HG03108 (cell line): ENCODE measurements at regions not wholly inside any gene's neighbourhood (a gene's known extent, or its start where the extent isn't known, plus 50 kb on each side); places are given as distances from the start of the nearest gene placed in this dataset.

ENCODE experiments used
- ATAC-seq: cut with Tn5 transposase; IDR thresholded peaks from one replicate; pipeline ENCODE4 v1.9.1; 2021; ENCODE audit warnings: moderate library complexity; ENCODE audit not compliant: unreplicated experiment

DNA sequence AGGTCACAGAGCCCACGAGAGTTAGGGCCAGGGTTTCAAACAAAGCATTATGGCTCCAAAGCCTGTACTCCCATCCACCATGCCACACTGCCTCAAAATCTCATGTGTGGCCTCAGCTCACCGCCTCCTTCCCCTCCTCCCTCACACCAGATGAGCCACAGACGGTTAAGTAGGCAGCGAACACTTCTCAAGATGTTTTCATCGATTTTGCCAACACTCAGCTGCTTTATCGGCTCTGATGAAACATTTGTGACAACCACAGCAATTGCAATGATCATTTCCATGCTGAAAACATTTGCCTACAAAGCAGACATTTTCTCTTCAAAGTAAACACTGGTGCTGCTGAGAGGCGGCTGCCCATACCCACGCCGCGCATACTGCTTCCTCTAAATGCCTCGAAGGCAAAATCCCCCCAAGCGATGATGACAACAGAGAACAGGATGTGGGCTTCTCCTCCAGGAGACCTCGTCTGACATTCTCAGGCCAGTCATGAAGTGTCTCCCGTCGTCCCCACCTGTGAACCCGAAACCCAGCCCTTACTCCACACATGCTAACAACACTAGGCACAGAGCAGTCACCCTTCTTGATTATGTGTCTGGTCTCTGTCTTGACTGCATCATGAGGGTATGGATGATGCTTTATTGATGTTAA lies 599.2 kb downstream of the SOX6 start:
- no peak for ATAC-seq

DNA sequence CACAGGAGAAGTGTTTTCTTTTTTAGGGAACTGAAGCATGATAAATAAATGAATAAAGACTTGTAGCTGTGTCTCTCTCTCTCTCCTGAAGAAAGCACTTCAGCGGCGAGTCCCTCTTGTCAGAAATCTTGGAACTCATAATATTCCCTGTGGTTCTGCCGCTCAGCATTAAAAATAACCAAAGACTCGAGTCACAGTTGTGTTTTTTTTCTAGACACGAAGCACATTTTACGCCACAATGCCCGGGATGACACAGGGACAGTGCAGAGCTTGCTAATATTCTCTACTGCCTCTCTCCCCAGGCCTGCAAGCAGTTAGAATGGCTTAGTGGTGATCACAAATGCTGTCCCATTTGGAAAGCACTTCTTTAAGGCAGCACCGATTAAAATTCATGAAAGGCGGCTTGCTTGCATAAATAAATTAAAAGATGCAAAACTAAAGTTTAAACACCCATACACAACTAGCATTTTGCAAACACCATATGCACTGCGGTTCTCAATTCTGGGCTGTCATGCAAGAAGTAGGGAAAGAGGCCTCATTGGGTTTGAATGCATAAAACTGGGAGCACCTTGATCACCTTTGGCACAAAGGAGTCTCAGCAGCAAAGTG lies 597.4 kb downstream of the SOX6 start:
- ATAC-seq: no peak

DNA sequence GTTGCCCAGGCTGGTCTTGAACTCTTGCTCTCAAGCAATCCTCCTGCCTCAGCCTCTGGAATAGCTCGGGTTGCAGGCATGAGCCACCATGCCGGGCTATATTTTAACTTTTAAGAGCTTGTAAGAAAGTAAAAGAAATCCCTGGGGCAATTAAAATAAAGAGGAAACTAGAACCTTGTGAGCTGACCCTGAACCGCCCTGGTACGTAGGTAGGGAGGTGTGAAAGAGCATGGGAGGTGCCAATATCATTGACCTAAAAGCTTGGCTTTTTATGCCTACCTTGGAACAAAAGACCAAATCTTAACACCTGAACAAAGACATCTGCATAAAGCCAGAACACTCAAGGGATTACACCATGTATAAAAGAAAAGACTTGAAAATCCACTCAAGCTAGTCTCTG lies 595.1 kb downstream of the SOX6 start:
- ATAC-seq: no peak

DNA sequence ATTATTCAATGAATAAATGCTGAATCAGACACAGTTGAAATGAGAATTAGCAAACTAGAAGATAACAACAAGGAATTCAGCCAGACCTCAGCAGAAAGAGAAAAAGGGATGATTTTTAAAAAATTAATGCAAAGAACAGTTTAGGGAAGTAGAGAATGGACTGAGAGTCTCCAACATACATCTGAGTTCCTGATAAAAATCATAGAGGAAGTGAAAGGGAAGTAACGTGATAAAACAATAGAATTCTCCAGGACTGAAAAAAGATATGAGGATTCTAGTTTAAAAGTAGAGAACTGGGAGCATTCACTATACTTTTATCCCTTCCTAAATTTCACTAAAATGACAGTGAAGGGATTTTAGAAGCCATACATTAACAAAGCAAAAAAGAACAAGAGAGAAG lies 592.0 kb downstream of the SOX6 start:
- ATAC-seq: no peak

DNA sequence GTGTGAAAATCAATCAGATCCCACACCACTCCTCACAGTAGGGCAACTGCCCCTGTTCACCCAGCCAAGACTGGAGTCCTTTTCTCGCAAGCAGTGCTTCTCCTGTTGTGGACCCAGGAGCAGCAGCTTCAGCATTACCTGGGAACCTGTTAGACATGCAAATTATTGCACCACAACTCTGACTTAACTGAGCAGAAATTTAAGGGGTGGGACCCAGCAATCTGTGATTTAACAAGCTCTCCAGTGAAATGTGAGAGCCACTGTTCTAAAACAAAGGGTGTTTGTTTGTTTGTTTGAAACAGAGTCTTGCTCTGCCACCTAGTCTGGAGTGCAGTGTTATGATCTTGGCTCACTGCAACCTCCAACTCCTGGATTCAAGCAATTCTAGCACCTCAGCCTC lies 591.4 kb downstream of the SOX6 start:
- no peak for ATAC-seq

DNA sequence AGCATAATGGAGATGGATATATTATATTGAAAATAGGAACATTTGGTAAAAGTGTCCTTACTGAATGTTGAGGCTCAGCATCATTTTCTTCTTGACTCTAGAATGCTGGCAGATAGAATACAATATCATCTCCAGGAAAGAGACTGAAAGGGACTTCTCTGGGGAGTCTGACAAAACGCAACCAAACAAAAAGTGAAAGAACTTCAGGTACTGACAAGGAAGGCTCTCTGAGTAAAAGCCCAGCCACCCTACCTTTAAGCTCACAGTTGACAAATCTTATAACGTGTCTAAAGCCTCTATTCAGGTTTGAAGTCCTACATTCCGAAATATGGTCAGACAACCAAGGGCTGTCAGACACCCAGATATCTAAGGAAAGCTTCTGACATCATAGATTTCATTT lies 590.8 kb downstream of the SOX6 start:
- ATAC-seq: no peak

DNA sequence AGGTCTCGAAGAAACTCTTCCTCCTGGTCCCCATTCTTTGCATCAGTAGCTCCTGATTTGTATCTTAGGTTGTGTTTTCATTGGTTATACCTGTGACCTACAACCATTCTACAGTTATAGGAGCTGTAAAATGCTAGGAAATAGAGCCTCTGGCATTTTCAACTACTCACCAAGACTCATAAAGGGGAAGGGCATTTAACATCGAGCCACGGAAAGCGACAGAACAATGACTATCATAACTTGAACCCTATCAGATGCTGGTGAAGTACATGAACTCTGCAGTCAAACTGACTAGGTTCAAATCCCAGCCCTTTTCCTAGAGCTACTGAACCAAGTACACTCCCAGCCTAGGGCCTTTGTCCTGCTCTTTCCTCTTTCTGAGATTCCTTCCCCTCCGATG lies 588.0 kb downstream of the SOX6 start:
- no peak for ATAC-seq

DNA sequence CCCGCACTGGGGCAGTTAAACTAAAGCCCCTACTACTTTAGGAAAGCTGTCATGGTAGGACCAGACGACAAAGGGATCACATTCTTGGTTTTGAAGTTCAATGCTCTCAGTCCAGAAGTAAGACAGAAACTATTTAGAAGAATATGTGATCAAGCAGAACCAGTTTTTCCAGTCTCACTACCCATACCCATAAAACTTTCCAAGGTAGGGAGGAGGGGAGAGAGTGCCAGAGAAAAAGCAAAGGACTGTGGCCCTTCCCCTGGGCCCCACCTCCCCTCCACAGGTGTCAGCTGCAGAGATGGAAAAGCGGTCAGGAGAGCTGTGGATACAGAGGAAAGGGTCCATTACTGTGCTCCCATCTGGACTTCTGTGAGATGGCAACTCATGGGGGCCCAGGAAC lies 587.1 kb downstream of the SOX6 start:
- ATAC-seq: no peak

DNA sequence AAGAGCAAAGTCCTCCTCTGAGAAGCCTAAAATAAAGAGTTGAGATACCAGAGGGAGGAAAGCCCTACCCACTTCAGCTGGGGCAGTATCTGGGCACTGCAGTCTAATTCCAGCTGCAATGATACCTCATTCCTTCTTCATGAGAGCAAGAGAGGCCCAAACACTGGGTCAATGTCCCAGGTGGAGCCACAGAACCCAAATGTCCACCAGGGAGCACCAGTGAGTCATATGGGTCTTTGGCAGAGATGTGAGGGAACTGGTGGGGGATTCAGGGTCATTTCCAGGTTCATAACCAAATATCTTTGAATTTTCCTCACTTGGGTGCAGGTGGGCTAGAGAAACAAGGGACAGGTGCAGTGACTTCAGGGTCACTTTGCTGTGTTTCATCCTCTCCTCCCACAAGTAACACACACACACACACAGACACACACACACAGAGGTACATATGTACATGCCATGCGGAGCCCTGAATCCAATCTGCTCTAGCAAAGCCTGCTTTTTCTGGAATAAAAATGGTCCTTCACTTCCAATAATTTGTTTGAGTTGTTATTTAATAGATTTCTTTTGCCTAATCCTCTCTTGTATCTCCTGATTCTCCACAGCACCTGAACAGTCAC lies 585.4 kb downstream of the SOX6 start:
- no peak for ATAC-seq

DNA sequence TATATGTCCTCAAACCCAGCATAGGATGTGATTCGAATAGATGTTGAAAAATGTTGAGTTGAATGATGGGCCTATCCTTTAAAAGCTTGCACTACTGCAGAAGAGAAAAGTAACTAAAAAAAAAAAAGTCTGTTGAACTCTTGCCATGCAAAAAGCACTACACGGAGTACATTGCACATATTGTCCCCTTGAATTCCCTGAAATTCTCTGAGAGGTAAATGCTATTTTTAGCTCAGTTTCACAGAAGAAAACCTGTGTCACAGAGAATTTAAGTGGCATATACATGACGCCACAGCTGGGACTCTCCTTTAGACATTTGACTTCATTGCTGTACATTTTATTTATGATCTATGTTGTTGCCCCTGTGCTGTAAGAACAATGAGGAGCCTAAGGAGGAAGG lies 583.8 kb downstream of the SOX6 start:
- ATAC-seq: no peak

DNA sequence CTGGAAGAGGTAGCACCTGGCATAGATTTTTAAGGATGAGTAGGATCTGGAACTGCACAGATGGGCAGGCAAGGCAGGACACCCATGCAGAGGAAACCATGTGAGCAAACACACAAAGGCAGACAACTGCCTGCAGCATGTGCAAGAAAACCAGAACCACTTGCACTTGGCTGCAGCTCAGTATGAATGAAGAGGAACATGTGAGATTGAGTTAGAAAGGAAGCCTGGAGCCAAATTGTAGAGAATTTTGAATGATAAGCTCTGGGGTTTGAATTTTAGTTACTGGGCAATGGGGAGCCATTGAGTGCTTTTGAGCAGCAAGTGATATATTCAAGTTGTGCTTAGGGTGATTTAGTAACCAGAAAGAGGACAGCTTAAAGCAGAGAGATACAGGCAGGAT lies 583.4 kb downstream of the SOX6 start:
- no peak for ATAC-seq

DNA sequence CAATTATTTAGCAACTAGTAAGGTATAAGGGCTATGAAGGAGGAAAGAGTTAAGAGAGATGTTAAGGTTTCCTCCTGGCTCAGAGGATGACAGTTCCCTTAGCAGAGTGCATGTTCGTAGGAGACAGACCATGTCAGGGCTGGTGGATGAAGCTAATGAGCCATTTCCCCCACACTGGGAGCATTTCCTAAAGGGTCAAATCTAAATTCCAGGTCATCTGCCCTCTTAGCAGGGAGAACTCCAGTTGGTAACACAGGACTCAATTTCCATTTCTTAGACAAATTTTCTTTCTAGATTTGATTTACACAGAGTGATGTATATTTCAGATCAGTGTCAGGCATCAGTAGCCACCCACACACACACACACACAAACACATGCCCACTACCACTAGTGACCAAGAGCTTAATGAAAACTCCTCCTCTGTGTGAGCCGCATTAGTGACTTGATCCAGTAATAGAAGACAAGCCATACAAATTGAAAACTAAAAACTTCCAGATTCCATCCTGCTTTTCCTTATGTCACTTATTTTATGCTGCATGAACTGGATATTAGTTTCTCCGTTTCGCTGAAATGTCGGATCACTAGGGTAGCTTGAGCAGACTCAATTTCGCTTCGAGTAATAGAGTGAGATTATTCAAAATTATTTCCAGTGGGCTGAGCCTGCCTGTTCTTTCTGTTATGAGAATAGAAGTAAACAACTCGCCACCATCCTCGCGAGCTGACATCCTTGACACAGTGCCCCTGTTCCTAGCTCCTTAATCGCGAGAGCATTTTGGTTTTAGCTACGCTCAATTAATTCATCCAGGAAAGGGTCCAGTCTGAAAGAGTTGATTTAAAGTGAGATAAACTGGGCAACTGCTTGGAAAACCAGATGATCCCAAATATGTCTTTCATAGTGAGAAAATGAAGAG lies 582.6 kb downstream of the SOX6 start:
- ATAC-seq: no peak

DNA sequence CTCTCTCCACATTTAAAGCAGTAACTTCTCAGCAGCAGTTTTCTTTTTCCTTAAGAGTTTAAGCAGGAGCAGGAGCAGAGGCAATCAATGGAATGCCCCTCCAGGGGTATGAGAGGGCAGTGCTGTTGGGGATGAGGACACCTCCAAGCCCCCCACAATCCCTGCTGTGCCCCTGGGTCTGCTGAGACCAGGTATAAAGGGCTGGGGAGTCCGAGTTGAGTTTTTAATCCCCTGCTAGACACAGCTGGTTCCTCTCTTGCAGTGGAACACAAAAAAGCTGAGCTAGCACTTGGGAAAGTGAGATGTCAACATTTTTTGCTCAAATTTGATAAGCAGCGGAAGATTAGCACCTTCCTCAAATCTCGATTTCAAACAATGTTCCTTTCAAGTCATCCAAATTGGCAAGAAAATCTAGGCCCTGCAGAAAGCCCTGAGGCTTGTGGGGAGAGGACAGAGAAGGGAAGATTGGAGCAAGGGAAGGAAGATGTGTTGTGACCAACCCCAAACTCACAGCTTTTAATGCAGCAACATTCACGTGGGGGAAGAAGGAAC lies 581.9 kb downstream of the SOX6 start:
- ATAC-seq: no peak

DNA sequence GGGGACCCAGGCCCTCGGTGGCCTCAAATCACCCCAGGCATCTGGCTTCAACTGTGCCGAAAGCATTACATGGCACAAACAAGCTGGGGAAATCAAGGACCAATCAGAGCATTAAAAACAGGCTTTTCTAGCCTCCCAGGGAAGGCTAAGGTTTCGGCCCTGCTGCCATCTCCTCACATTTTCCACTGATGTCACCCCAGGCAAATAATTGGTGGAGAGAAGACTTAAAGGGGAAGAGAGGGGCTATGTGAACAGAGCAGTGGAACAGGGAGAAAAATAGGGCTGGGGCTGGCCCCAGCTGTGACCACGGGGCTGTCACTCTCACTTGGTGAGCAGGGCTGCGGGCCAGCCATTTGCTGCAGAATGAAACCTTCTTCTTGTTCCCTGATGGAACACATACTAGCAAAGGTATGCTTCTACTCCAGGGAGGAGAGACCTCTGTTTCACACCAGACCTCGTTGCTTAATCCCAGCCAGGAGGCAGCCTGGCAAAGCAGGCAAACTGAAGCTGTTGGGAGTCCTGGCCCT lies 581.3 kb downstream of the SOX6 start:
- no peak for ATAC-seq

DNA sequence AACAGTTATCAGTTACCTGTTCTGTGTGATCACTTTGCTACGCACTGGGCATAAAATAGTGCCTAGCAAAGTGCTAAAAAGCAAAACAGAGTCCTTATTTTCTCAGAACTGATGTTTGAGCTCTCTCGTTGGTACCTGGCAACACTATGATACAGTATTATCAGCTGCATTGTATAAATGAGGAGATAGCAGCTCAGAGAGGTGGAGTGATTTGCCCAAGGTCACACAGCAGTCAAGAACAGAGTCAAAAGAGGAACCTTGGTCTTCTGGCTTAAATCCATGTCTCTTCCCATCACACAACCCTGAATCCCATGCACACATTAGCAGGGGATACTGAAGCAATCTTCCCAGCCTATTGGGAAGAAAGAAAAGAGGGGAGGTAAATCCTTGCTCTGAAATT lies 580.5 kb downstream of the SOX6 start:
- no peak for ATAC-seq

DNA sequence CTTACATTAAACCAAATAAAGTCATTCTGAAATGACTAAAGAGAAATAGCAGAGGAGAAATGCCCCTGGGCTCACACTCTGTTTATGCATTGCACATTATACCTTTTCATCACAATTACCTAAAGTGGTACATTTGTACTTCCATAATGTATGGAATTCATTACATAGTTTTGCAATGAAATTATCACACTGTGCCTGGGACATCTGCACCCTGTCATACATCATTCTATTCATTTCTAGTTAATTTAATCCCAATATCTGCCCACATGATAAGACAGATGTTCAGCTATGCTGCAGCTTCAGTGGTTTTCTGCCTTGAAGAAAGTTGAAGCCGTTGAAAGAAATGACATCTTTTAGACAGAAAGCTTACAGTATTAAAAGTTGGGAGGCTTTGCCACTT lies 580.0 kb downstream of the SOX6 start:
- ATAC-seq: no peak

DNA sequence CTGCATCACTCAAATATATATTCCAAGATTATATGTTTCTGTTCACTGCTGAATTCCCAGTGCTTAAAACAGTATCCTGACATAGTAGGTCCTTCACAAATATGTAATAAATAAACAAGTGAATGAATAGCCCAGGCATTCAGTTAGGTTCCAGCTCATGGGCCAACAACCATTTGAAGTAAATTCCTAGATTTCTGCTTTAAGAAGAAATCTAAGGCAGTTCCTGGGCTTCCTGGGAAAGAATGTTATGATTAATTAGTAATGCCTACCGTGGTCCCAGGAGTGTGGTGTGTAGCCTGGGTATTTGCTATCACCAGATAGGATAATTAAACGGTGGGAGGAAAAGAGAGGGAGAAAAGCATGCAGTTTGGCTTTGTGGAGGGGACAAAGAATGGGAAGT lies 576.8 kb downstream of the SOX6 start:
- no peak for ATAC-seq

DNA sequence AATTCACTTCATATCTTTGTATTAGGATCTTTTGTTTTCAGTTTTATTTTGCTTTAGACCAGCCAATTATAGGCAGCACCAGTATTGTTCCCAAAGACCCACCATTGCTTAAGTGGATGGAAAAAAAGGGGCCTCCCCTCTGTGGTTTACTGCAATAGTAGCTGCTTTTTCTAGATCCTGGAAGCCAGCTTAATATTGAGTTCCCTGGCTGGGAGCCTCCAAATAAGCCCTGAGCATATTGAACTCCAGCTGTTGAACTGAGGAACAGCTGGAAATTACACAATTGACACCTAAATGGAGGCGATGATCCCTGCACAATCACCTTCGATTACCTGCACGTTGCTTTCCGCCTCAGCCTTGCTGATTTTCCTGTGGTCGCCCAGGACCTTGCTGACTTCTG lies 576.0 kb downstream of the SOX6 start:
- ATAC-seq: no peak

DNA sequence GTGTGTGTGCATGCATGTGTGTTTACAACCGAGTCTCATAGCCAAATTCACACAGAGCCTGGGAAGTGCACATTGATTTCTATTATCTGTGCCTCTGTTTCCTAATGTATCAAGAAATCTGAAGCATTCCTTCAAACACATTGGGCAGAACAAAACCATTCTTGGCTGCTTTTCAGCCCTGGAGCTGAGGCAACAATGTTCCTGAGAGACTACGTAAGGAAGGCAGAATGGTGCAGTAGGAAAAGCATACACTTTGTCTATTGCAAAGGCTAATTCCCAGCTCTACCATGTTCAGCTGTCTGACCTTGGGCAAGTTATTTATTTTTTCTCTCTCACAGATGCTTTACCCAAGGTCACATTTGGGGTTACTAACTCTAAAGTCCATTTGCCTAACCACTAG lies 575.5 kb downstream of the SOX6 start:
- ATAC-seq: no peak

DNA sequence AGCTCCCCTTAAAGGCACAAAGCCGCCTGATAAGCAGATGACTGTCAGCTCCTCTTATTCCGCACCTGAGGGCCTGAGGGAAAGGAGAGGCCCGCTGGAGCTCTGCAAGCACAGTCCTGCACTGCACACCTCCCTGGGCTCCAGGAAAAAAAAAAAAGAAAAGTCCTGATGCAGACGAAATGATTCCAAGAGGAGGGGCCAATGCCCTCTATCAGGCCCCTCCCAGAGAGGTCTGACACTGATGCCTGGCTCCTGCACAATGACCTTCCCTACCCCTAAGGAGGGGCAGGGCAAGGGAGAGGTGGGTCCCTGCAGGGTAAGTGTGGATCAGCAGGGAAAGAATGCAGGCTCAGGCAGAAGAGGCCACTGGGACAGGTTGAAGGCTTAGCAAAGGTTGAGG lies 572.7 kb downstream of the SOX6 start:
- ATAC-seq: no peak
